ENCODE measurements at regions not wholly inside any gene's neighbourhood (a gene's known extent, or its start where the extent isn't known, plus 50 kb on each side); places are given as distances from the start of the nearest gene placed in this dataset.

DNA sequence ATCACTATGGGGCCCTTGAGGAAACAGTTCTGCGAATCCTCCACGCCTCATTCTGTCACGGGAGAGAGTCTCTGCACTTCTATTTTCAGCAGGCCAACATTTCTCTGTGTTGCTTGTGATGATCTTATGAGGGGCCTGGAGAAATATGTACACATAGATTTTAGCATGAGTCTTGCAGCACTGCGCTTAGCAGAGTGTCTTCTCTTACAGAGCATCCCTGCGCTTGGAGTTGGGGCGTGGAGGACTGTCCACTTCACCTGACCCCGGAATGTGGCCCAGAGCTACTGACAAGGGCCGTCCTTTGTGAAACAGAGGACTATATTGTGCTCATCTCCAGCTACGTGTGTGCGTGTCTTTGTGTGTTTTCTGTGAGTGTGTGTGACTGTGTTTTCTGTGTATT is 428.2 kb upstream of the IRX4 start:
- TF ChIP-seq, protein P1, sequence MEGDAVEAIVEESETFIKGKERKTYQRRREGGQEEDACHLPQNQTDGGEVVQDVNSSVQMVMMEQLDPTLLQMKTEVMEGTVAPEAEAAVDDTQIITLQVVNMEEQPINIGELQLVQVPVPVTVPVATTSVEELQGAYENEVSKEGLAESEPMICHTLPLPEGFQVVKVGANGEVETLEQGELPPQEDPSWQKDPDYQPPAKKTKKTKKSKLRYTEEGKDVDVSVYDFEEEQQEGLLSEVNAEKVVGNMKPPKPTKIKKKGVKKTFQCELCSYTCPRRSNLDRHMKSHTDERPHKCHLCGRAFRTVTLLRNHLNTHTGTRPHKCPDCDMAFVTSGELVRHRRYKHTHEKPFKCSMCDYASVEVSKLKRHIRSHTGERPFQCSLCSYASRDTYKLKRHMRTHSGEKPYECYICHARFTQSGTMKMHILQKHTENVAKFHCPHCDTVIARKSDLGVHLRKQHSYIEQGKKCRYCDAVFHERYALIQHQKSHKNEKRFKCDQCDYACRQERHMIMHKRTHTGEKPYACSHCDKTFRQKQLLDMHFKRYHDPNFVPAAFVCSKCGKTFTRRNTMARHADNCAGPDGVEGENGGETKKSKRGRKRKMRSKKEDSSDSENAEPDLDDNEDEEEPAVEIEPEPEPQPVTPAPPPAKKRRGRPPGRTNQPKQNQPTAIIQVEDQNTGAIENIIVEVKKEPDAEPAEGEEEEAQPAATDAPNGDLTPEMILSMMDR (conservative IDR thresholded peaks at IDR 0.05; ENCODE audit: low read depth, low read length), result no peak
- TF ChIP-seq EZH2 (IDR thresholded peaks at IDR 0.05; ENCODE audit: low read length, unreplicated experiment) (no peak), EZH2phosphoT487 (IDR thresholded peaks at IDR 0.05; ENCODE audit: borderline replicate concordance, low read length) (no peak)
